H9 (cell line): ENCODE measurements at regions not wholly inside any gene's neighbourhood (a gene's known extent, or its start where the extent isn't known, plus 50 kb on each side); places are given as distances from the start of the nearest gene placed in this dataset.

ENCODE experiments used
- DNase-seq: peaks from one replicate; pipeline ENCODE4 v3.0.0-alpha.2; 2017
- H2AFZ ChIP-seq: one replicate; pipeline ENCODE4 v1.6.1; 2013; ENCODE audit warnings: mild to moderate bottlenecking, low read length, control low read depth, moderate library complexity
- H2AK5ac ChIP-seq: 2 replicates; pipeline ENCODE4 v1.6.1; 2013; ENCODE audit warnings: low read length, control low read depth, mixed read lengths; ENCODE audit not compliant: insufficient read length
- H2BK120ac ChIP-seq: one replicate; pipeline ENCODE4 v1.6.1; 2013; ENCODE audit warnings: low read depth, mild to moderate bottlenecking, low read length, control low read depth, inconsistent platforms; ENCODE audit not compliant: poor library complexity, severe bottlenecking
- H2BK12ac ChIP-seq: 2 replicates; pipeline ENCODE4 v1.6.1; 2013; ENCODE audit warnings: low read length, control low read depth, mixed read lengths, low read depth; ENCODE audit not compliant: insufficient read length
- H2BK15ac ChIP-seq: 2 replicates; pipeline ENCODE4 v1.6.1; 2013; ENCODE audit warnings: low read depth, low read length, control low read depth
- H2BK20ac ChIP-seq: one replicate; pipeline ENCODE4 v1.6.1; 2013; ENCODE audit warnings: low read depth, mild to moderate bottlenecking, low read length, control low read depth, inconsistent platforms; ENCODE audit not compliant: poor library complexity, severe bottlenecking
- H2BK5ac ChIP-seq: 2 replicates; pipeline ENCODE4 v1.6.1; 2013; ENCODE audit warnings: low read length, control low read depth, mixed read lengths; ENCODE audit not compliant: insufficient read length
- H3K14ac ChIP-seq: 2 replicates; pipeline ENCODE4 v1.6.1; 2013; ENCODE audit warnings: low read length, control low read depth; ENCODE audit not compliant: insufficient read depth
- H3K18ac ChIP-seq: 2 replicates; pipeline ENCODE4 v1.6.1; 2013; ENCODE audit warnings: low read depth, mild to moderate bottlenecking, mixed read lengths, low read length, control low read depth; ENCODE audit not compliant: insufficient read length
- H3K23ac ChIP-seq: 2 replicates; pipeline ENCODE4 v1.6.1; 2013; ENCODE audit warnings: low read length, control low read depth, mixed read lengths, low read depth; ENCODE audit not compliant: insufficient read length
- H3K23me2 ChIP-seq: 2 replicates; pipeline ENCODE4 v1.6.1; 2013; ENCODE audit warnings: low read depth, mild to moderate bottlenecking, mixed read lengths, low read length, control low read depth; ENCODE audit not compliant: insufficient read length, poor library complexity, severe bottlenecking
- H3K27ac ChIP-seq: 2 replicates; pipeline ENCODE4 v1.5.1; 2013; ENCODE audit warnings: low read length, control low read depth, mixed read lengths, low read depth; ENCODE audit not compliant: insufficient read length
- H3K27me3 ChIP-seq: 2 replicates; pipeline ENCODE4 v1.6.1; 2013; ENCODE audit warnings: low read length, control low read depth, inconsistent platforms; ENCODE audit not compliant: insufficient read depth
- H3K4ac ChIP-seq: 2 replicates; pipeline ENCODE4 v1.6.1; 2013; ENCODE audit warnings: low read depth, mild to moderate bottlenecking, control low read depth, inconsistent platforms, low read length, moderate library complexity
- H3K4me1 ChIP-seq: 2 replicates; pipeline ENCODE4 v1.6.1; 2013; ENCODE audit warnings: low read length, control low read depth, inconsistent platforms; ENCODE audit not compliant: insufficient read depth
- H3K4me2 ChIP-seq: 2 replicates; pipeline ENCODE4 v1.6.1; 2013; ENCODE audit warnings: low read length, control low read depth, mixed read lengths; ENCODE audit not compliant: insufficient read length, insufficient read depth
- H3K56ac ChIP-seq: 2 replicates; pipeline ENCODE4 v1.6.1; 2013; ENCODE audit warnings: low read depth, mild to moderate bottlenecking, mixed read lengths, low read length, control low read depth; ENCODE audit not compliant: insufficient read length
- H3K79me1 ChIP-seq: 2 replicates; pipeline ENCODE4 v1.6.1; 2013; ENCODE audit warnings: low read depth, mild to moderate bottlenecking, moderate library complexity, low read length, control low read depth, inconsistent platforms; ENCODE audit not compliant: insufficient read depth, poor library complexity, severe bottlenecking
- H3K79me2 ChIP-seq: 2 replicates; pipeline ENCODE4 v1.6.1; 2013; ENCODE audit warnings: low read length, control low read depth, inconsistent platforms; ENCODE audit not compliant: insufficient read depth
- H3K9ac ChIP-seq: 2 replicates; pipeline ENCODE4 v1.6.1; 2013; ENCODE audit warnings: low read length, control low read depth, mixed read lengths; ENCODE audit not compliant: insufficient read length; ENCODE audit errors: extremely low read depth
- H3K9me3 ChIP-seq: one replicate; pipeline ENCODE4 v1.6.1; 2013; ENCODE audit warnings: low read depth, low read length, inconsistent platforms; ENCODE audit not compliant: control insufficient read depth
- H3T11ph ChIP-seq: one replicate; pipeline ENCODE4 v1.6.1; 2013; ENCODE audit warnings: mild to moderate bottlenecking, low read length, control low read depth, inconsistent platforms
- H4K20me1 ChIP-seq: one replicate; pipeline ENCODE4 v1.6.1; 2013; ENCODE audit not compliant: control insufficient read depth, insufficient read length, insufficient read depth
- H4K5ac ChIP-seq: 2 replicates; pipeline ENCODE4 v1.6.1; 2013; ENCODE audit warnings: low read depth, mild to moderate bottlenecking, mixed read lengths, low read length, control low read depth; ENCODE audit not compliant: insufficient read length
- H4K8ac ChIP-seq: replicated peaks from 2 replicates; pipeline ENCODE4 v1.6.1; 2013; ENCODE audit warnings: low read length, control low read depth, mixed read lengths, low read depth; ENCODE audit not compliant: insufficient read length
- H4K91ac ChIP-seq: 2 replicates; pipeline ENCODE4 v1.6.1; 2013; ENCODE audit warnings: low read depth, mild to moderate bottlenecking, moderate library complexity, mixed read lengths, low read length, control low read depth; ENCODE audit not compliant: insufficient read length
- H3K27ac Mint-ChIP-seq, 3 experiments: 2 replicates in 2 of 3; 3 replicates in 1 of 3; pipeline ENCODE4 v1.8.0; 2020 to 2021; ENCODE audit warnings: mixed read lengths in 3 of 3, mild to moderate bottlenecking in 1 of 3, moderate library complexity in 1 of 3
- H3K27me3 Mint-ChIP-seq: 2 replicates; pipeline ENCODE4 v1.8.0; 2021; ENCODE audit warnings: low read depth, mild to moderate bottlenecking, moderate library complexity, mixed read lengths
- H3K36me3 Mint-ChIP-seq, 3 experiments: 2 replicates in 2 of 3; 3 replicates in 1 of 3; pipeline ENCODE4 v1.8.0; 2020 to 2021; ENCODE audit warnings: low read depth in 3 of 3, mixed read lengths in 3 of 3; ENCODE audit not compliant: insufficient read depth in 1 of 3
- H3K4me1 Mint-ChIP-seq, 2 experiments: 2 replicates each; pipeline ENCODE4 v1.8.0; 2020; ENCODE audit warnings: mixed read lengths in 2 of 2
- H3K4me3 Mint-ChIP-seq, 2 experiments: 2 replicates in 1 of 2; 3 replicates in 1 of 2; pipeline ENCODE4 v1.8.0; 2020 to 2021; ENCODE audit warnings: mild to moderate bottlenecking in 2 of 2, mixed read lengths in 2 of 2, moderate library complexity in 1 of 2
- H3K9me3 Mint-ChIP-seq, 2 experiments: 2 replicates in 1 of 2; 3 replicates in 1 of 2; pipeline ENCODE4 v1.8.0; 2020; ENCODE audit warnings: mild to moderate bottlenecking in 2 of 2, mixed read lengths in 2 of 2, moderate library complexity in 1 of 2
- CTCF ChIP-seq: fragments of 200-600 bp; sonication (generic); conservative IDR thresholded peaks from 3 replicates; pipeline ENCODE4 v1.8.0; 2021; ENCODE audit warnings: antibody characterized with exemption, mild to moderate bottlenecking
- WGBS: extraction: QIAGEN DNeasy Blood & Tissue Kit; methylation state at CpG from one replicate; pipeline ENCODE4 v1.1.7; 2013; ENCODE audit warnings: missing lambda C conversion rate, low lambda C conversion rate, mixed read lengths; ENCODE audit not compliant: insufficient read length; ENCODE audit errors: extremely low coverage; 5-methylcytosine and 5-hydroxymethylcytosine counted together

- H3K79me1 ChIP-seq: no peaks in the 10 kb centered on the region
- no peak overlapping the region for H2AFZ ChIP-seq
- H3T11ph ChIP-seq: no peak overlapping the region
- Mint-ChIP-seq H3K27ac (no peak overlapping the region), H3K4me3 (no peak overlapping the region), H3K27me3 (no peaks in the 10 kb centered on the region), H3K36me3 (peaks cover 0 to 4% (median 2%) of the 10 kb centered on the region in 3 experiments; a peak in 2 of 7 replicates), H3K9me3 (peaks cover 4 to 5% of the 10 kb centered on the region in 2 experiments), H3K4me1 (no peaks in the 10 kb centered on the region)
- no peak overlapping the region for H3K14ac ChIP-seq
- no peaks in the 10 kb centered on the region for H3K4me1 ChIP-seq
- WGBS: no CpG with 5 or more reads among the region's 1 CpG
- no peak overlapping the region for H2BK5ac ChIP-seq
- no peak overlapping the region for H4K91ac ChIP-seq
- H4K8ac ChIP-seq: no peak overlapping the region
- H3K56ac ChIP-seq: no peak overlapping the region
- no peak overlapping the region for H3K23ac ChIP-seq
- no peak overlapping the region for H2BK12ac ChIP-seq
- no peak overlapping the region for H3K18ac ChIP-seq
- H3K4ac ChIP-seq: no peak overlapping the region
- no peaks in the 10 kb centered on the region for H3K9me3 ChIP-seq
- H2AK5ac ChIP-seq: no peak overlapping the region
- no peaks in the 10 kb centered on the region for H3K23me2 ChIP-seq
- no peak overlapping the region for H4K5ac ChIP-seq
- H4K20me1 ChIP-seq: no peaks in the 10 kb centered on the region
- H3K27me3 ChIP-seq: no peaks in the 10 kb centered on the region
- H3K79me2 ChIP-seq: no peaks in the 10 kb centered on the region
- no peak overlapping the region for H2BK120ac ChIP-seq
- H2BK15ac ChIP-seq: no peak overlapping the region
- H3K4me2 ChIP-seq: no peak overlapping the region
- H2BK20ac ChIP-seq: no peak overlapping the region
- no peak overlapping the region for H3K27ac ChIP-seq
- DNase-seq: no peak
- no peak overlapping the region for H3K9ac ChIP-seq
- no peak for TF ChIP-seq CTCF
Measured at GRCh38 chr17:71667661-71668060, 453.2 kb upstream of the SOX9 start.
